GM21576 (cell line): ENCODE measurements at regions not wholly inside any gene's neighbourhood (a gene's known extent, or its start where the extent isn't known, plus 50 kb on each side); places are given as distances from the start of the nearest gene placed in this dataset.

Experiments
- ATAC-seq: cut with Tn5 transposase; IDR thresholded peaks from one replicate; pipeline ENCODE4 v1.9.1; 2021; ENCODE audit warnings: mild to moderate bottlenecking, moderate library complexity; ENCODE audit not compliant: unreplicated experiment

- no peak for ATAC-seq
These were observed 403.5 kb downstream of the ZSWIM6 start for GRCh38 chr5:61735531-61735930.

- ATAC-seq: no peak
These were observed 403.9 kb downstream of the ZSWIM6 start for GRCh38 chr5:61735995-61736394.

DNA sequence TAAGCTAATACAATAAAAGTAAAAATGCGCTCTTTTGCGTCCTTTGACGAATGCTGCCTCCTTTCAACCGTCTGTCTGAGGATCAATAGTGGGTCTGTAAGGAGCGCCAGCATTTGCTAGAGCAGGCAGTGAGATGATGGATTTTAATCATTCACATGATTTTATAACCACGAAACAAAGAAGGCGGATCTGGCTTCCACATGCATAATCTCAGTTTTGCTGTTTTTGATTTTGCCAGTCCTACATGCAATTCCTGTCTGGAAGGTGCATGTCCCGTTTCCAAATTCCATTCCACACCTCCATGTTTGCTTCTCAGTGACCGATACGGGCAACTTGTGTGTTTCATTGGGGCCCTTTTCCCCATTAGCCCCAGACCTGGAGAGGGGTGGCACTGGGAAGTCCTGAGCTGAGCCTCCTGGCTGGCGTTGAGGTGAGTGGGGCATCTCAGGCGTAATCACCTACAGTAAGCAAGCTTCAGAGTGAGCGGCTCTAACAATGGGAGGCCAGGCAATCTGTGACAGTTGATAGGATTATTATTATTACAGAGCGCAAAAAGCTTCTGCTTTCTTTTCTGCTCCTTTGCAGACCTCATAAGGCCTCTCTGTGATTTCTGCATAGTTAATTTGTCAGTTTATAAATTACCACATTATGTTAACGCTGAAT lies 405.4 kb downstream of the ZSWIM6 start:
- ATAC-seq: no peak

GRCh38 chr5:61737964-61738340 lies 405.9 kb downstream of the ZSWIM6 start:
- ATAC-seq: no peak

GRCh38 chr5:61738446-61738845 lies 406.4 kb downstream of the ZSWIM6 start:
- ATAC-seq: no peak

DNA sequence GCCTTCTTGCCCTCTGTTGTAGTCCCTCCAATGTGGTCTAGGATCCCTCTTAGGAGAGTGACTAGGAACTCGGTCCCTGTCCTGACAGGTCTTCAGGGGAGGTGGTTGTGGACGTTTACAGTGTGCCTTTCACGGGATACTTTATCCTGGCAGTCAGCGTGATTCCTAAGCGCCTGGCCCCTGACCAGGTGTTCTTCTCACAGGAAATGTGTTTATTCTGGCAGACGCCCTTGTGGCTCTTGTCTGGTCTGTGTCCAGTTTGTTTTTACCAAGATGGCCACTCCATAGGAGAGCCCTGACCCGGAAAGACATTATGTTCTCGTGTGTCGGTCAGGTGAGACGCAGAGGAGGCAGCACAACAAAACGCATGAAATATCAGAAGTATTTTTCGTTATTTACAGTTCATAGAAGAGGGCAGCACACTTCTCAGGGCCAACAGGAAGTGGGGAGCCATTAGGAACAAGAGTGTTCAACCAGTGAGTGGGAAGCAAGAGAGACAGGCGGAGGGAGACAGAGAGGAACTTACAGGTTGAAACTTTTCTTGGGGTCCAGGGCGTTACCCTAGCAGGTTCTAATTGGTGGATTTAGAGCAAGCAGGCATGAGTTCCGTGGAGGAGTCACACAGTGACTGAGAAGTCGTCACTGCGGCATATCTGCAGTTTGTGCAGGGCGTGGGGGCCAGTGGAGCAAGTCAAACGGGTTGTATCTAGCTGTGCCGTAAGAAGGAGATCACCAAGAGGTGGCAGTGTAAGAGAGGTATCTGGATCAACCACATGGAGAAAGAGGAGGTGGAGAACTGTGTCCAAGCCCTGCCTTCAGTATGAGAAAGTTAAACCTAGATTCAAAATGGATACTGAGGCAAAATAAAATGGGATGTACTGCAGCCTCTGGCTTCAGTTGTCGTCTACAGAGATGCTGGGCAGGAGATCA lies 412.9 kb downstream of the ZSWIM6 start:
- no peak for ATAC-seq

DNA sequence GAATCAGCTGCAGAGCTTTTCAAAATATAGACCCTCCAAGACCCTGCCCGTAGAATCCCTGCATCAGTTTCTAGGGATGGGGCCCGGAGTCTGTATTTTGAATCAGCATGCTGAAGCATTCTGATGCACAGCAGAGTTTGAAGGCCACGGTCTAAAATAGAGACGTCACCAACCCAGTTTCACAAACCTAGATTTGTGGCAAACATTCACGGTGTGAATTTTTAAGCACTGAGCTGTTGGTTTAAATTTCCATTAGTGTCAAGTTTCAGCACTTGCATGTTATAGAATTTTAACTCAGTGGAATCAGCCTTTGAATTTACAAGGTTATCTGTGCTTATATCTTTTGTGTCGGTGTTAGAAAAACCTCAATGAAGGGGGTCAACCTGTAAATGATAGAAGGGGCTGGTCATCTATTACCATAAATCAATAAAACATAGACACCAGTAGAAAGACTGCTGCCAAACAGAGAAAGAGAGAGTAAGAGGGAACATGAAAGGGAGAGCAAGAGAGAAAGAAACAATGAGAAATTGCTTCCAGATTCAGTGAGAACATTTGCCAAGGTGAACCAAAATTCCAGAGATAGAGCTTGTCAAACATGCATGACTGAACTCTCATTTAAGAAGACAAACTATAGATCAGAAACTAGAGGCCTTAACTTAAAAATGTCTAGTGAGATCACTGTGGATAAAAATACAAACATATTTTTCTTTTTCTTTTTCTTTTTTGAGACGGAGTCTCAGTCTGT lies 414.9 kb downstream of the ZSWIM6 start:
- no peak for ATAC-seq

DNA sequence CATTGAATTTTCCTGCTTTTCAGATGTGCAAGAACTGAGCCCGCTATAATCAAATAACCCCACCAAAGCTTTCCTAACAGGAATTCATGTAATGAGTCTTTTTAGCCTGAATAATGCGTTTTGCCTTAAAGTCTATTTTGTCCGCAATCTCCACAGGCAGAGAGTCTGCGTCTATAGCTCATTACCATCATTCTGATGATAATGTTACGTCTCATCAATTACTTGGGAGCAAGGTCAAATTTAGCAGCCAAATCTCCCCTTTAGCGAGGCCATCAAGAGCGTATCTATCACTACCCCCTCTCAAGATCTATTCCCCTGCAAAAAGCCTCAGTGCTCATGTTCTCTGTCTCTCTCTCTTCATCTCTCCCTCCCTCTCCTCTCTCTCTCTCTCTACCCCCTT lies 416.1 kb downstream of the ZSWIM6 start:
- no peak for ATAC-seq

GRCh38 chr5:61748651-61749050 lies 416.6 kb downstream of the ZSWIM6 start:
- no peak for ATAC-seq

DNA sequence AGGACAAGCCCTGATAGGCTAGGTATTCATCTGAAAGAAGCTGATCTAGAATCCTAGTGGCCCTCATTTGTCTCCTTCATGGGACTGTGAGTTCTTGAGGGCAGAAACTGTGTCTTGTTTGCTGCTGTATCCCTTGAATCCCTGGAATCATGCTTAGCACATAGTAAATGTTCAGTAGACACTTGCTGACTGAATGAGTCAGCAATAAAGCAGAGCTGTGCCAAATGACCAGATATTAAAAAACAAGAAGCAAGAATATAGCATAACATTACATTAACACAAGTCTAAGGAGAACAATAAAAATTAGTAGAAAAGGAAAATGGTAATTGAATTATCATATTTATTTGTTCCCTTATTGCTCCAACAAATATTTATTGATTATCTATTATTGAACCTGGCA lies 420.5 kb downstream of the ZSWIM6 start:
- ATAC-seq: no peak

DNA sequence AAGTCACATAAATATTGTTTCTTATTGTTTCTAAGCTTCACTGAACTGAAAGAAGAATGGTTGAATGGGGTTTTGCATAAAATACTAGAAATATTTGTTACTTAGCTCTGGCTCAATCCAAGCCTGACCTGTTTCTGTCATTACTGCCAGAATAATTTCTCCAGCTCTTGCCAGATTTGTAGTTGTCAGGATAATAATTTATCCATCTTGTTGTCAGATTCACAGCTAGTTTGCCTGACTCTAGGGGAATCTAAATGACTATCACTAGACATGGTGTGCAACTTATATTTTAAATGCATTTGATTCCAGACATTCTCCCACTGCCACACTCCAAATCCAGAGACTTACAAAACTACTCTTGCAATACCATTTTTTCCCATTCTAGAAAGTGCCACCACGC lies 422.7 kb downstream of the ZSWIM6 start:
- ATAC-seq: no peak

DNA sequence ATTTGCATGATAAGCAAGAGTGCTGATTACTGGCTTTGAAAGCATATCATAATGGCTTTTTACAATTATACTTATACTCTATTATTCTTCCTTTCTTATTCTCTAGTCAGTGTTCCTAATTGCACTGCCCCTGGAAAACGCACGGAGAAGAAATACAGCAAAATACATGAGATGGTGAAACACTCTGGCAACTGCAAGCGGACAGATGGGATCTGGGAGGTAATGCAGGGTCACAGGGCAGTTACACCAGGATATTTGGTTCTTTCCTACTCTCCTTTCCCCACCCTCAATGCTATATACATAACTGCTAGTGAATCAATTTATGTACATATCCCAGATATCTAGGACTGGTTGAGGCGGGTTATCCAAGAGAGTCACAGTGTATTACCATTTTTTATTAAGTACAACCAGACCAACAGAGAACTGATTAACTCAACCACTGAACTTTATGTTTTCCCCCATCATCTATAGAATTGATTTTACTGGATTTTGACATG lies 423.7 kb downstream of the ZSWIM6 start:
- no peak for ATAC-seq

- ATAC-seq: no peak
These were observed 426.7 kb downstream of the ZSWIM6 start for GRCh38 chr5:61758711-61759110.

DNA sequence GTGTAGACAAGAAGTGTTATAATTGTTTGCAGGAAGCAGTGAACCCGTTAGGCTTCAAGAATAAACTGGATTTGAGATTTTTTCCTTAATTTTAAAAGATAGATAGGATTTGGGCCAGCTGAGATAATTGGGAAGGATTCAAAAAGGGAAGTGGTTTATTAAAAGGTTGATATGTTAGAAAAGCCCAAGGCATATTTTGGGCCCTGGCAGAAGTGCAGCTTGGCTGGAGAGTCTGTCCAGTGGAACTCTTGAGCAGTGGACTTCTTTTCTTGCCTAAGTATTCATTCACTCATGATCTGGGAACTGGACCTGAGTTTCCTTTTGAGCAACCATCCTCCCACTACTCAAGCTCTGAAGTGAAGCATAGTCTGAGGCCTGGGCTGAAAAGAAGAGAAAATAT lies 433.4 kb downstream of the ZSWIM6 start:
- no peak for ATAC-seq

- ATAC-seq: no peak
These were observed 434.1 kb downstream of the ZSWIM6 start for GRCh38 chr5:61766141-61766540.

DNA sequence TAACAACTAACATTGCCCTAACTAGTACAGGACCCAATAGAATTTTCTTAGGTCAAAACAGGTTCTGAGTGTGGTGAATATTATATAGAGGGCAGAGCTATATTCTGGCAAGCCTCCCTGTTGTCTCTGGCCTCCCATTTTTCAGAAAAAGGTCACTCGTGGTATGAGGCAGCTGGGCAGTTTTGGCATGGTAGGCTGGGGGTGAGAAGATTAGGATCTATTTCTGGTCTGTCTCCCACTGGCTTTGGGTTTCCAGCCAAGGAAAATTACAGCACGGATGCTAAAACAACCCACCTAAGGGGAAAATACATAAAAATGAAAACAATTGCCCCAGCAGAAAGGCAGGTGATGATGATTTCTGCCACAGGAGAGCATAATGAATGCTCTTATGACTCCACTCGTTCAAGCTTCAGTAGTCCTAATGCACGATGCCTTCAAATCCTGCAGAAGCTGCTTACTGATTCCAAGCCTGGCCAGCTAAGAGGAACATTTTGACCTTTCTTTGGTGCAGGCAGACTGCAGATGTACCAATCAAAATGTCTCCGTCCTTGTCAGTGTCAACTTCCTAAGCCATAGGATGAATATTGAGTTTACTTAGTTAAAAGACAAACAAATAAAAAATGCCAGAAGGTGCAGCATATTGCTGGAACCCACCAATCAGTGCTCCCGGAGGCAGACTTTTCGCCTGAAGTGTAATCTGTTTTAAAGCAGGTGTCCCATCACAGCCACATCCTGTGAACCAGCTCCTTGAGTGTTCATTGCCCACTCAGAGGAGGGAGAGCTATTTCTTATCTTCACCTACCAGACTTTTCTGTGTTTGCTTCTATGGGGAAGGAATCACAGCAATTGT lies 435.4 kb downstream of the ZSWIM6 start:
- ATAC-seq: no peak

- ATAC-seq: peak; percentile 98
These were observed 436.7 kb downstream of the ZSWIM6 start for GRCh38 chr5:61768692-61769281.

- no peak for ATAC-seq
These were observed 439.0 kb downstream of the ZSWIM6 start for GRCh38 chr5:61771062-61771461.

DNA sequence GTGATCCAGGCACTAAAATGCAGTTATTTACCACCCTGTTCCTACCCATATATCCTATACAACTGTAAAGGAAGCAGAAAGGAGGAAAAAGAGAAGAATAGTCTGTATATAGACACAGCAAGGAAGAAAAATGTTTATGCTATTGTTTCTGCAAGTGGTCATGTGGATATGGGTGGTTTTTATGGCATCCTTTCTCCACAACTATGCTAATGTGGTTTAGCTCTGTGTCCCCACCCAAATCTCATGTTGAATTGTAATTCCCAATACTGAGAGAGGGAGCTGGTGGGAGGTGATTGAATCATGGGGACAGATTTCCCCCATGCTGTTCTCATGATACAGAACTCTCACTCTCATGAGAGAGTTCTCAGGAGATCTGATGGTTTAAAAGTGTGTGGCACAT lies 439.8 kb downstream of the ZSWIM6 start:
- no peak for ATAC-seq

DNA sequence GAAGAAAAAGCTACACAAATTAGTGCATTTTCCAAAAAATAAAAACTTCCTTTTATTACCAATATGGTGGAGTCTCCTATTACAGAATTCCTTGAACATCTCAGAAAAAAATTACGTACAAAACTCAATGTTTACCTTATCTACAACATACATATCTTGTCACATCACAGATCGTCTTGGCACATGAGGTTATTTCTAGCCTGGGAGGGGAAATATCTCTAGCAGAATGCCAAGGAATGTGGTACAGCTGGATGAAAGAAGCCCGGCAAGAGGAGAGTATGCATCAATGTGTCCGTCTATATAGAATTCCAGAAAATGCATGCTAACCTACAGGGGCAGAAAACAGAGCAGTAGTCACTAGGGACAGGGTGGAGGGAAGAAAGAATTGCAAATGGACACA lies 443.8 kb downstream of the ZSWIM6 start:
- ATAC-seq: no peak
